WTC11 (cell line): ENCODE measurements at regions not wholly inside any gene's neighbourhood (a gene's known extent, or its start where the extent isn't known, plus 50 kb on each side); places are given as distances from the start of the nearest gene placed in this dataset.

Source experiments
- ATAC-seq: fragments of 200-7000 bp; cut with Tn5 transposase; 2 replicates; pipeline ENCODE4 v1.10.0; 2021; ENCODE audit warnings: mild to moderate bottlenecking, moderate library complexity
- CTCF ChIA-PET: fragments of 300-600 bp; sonication (Branson Sonifier 250); formaldehyde crosslinking; loops from one replicate; lab custom pipeline; 2021; ENCODE audit warnings: antibody characterized with exemption; lab: Charles Lee
- POLR2A ChIA-PET: fragments of 350-600 bp; sonication (Branson Sonifier 250); formaldehyde crosslinking; loops from one replicate; lab custom pipeline; 2021; ENCODE audit warnings: antibody characterized with exemption; lab: Charles Lee
- DNase-seq: peaks from one replicate; pipeline ENCODE4 v3.0.0; 2021; ENCODE audit warnings: low spot score
- H3K27ac Mint-ChIP-seq: 2 replicates; pipeline ENCODE4 v1.8.0; 2021; ENCODE audit warnings: mixed read lengths
- H3K27me3 Mint-ChIP-seq: 2 replicates; pipeline ENCODE4 v1.8.0; 2021; ENCODE audit warnings: low read depth, mild to moderate bottlenecking, moderate library complexity, mixed read lengths
- H3K36me3 Mint-ChIP-seq: 2 replicates; pipeline ENCODE4 v1.8.0; 2021; ENCODE audit warnings: mixed read lengths
- H3K4me1 Mint-ChIP-seq: 2 replicates; pipeline ENCODE4 v1.8.0; 2022; ENCODE audit warnings: mixed read lengths
- H3K4me3 Mint-ChIP-seq: 2 replicates; pipeline ENCODE4 v1.8.0; 2021; ENCODE audit warnings: mild to moderate bottlenecking, moderate library complexity, mixed read lengths
- H3K9me3 Mint-ChIP-seq: 2 replicates; pipeline ENCODE4 v1.8.0; 2021; ENCODE audit warnings: mixed read lengths
- AFF4 ChIP-seq: sonication (generic); formaldehyde crosslinking; IDR thresholded peaks from 2 replicates; pipeline ENCODE4 v1.8.1; 2023; ENCODE audit warnings: mild to moderate bottlenecking, missing genetic modification reagents, borderline replicate concordance
- ATF1 ChIP-seq: sonication (generic); formaldehyde crosslinking; IDR thresholded peaks from 2 replicates; pipeline ENCODE4 v1.8.1; 2023; ENCODE audit warnings: mild to moderate bottlenecking, moderate library complexity, missing genetic modification reagents
- CDX4 ChIP-seq: fragments of 250-450 bp; sonication (Bioruptor Pico); IDR thresholded peaks from 2 replicates; pipeline ENCODE4 v1.9.0; 2021; ENCODE audit warnings: moderate library complexity, mild to moderate bottlenecking, inconsistent platforms, borderline replicate concordance
- CREM ChIP-seq: sonication (generic); formaldehyde crosslinking; IDR thresholded peaks from 2 replicates; pipeline ENCODE4 v1.8.1; 2022; ENCODE audit warnings: mild to moderate bottlenecking, missing genetic modification reagents, moderate library complexity
- GABPB1 ChIP-seq: sonication (generic); formaldehyde crosslinking; IDR thresholded peaks from 2 replicates; pipeline ENCODE4 v1.8.1; 2023; ENCODE audit warnings: mild to moderate bottlenecking, missing genetic modification reagents
- GRHL2 ChIP-seq: fragments of 250-450 bp; sonication (Bioruptor Pico); IDR thresholded peaks from 2 replicates; pipeline ENCODE4 v1.8.0; 2022; ENCODE audit warnings: mild to moderate bottlenecking, moderate library complexity; ENCODE audit not compliant: insufficient replicate concordance, severe bottlenecking
- HMGA2 ChIP-seq: fragments of 250-450 bp; sonication (Bioruptor Pico); IDR thresholded peaks from 2 replicates; pipeline ENCODE4 v1.4.0; 2021; ENCODE audit warnings: mild to moderate bottlenecking, moderate library complexity
- JAZF1 ChIP-seq: fragments of 250-450 bp; sonication (Bioruptor Pico); IDR thresholded peaks from 2 replicates; pipeline ENCODE4 v1.9.0; 2021; ENCODE audit warnings: moderate library complexity, mild to moderate bottlenecking, inconsistent platforms
- NR3C1 ChIP-seq: sonication (generic); formaldehyde crosslinking; conservative IDR thresholded peaks from 2 replicates; pipeline ENCODE4 v1.8.1; 2023; ENCODE audit warnings: low read depth, mild to moderate bottlenecking, missing genetic modification reagents
- SMAD3 ChIP-seq: sonication (generic); formaldehyde crosslinking; IDR thresholded peaks from 2 replicates; pipeline ENCODE4 v1.8.0; 2022; ENCODE audit warnings: missing genetic modification reagents, mild to moderate bottlenecking, borderline replicate concordance
- SMAD4 ChIP-seq: sonication (generic); formaldehyde crosslinking; IDR thresholded peaks from 2 replicates; pipeline ENCODE4 v1.8.0; 2022; ENCODE audit warnings: mild to moderate bottlenecking, missing genetic modification reagents
- SOX15 ChIP-seq: fragments of 250-450 bp; sonication (Bioruptor Pico); IDR thresholded peaks from 2 replicates; pipeline ENCODE4 v1.9.0; 2021; ENCODE audit warnings: mild to moderate bottlenecking
- ZNF138 ChIP-seq: sonication (generic); formaldehyde crosslinking; conservative IDR thresholded peaks from 2 replicates; pipeline ENCODE4 v1.8.1; 2022; ENCODE audit warnings: mild to moderate bottlenecking, moderate library complexity, missing genetic modification reagents
- ZNF396 ChIP-seq: fragments of 250-450 bp; sonication (Bioruptor Pico); IDR thresholded peaks from 2 replicates; pipeline ENCODE4 v1.8.0; 2021; ENCODE audit warnings: mild to moderate bottlenecking, moderate library complexity, borderline replicate concordance
- ZNF671 ChIP-seq: fragments of 250-450 bp; sonication (Bioruptor Pico); IDR thresholded peaks from 2 replicates; pipeline ENCODE4 v1.8.0; 2021; ENCODE audit warnings: mild to moderate bottlenecking
- TF ChIP-seq, protein P1 (sequence below): fragments of 250-450 bp; sonication (Bioruptor Pico); IDR thresholded peaks from 2 replicates; pipeline ENCODE4 v2.1.2; 2022; ENCODE audit warnings: mild to moderate bottlenecking, moderate library complexity
- TF ChIP-seq, protein P2 (sequence below): fragments of 250-450 bp; sonication (Bioruptor Pico); conservative IDR thresholded peaks from 2 replicates; pipeline ENCODE4 v1.9.0; 2021; ENCODE audit warnings: mild to moderate bottlenecking
- TF ChIP-seq, protein P3 (sequence below): sonication (generic); formaldehyde crosslinking; IDR thresholded peaks from 2 replicates; pipeline ENCODE4 v1.8.0; 2022; ENCODE audit warnings: mild to moderate bottlenecking, missing genetic modification reagents

GRCh38 chr22:26779929-26780328, 122.5 kb downstream of the MIAT start:
- POLR2A ChIA-PET: no interaction called here
- Mint-ChIP-seq H3K36me3 (peaks cover 26% of the 10 kb centered on the region), H3K27me3 (peaks cover 77% of the 10 kb centered on the region), H3K27ac (no peak overlapping the region), H3K4me1 (peaks cover 35% of the 10 kb centered on the region), H3K9me3 (peaks cover 14% of the 10 kb centered on the region), H3K4me3 (no peak overlapping the region)
- ATAC-seq (no peak), DNase-seq (no peak)
- TF ChIP-seq, protein P1, sequence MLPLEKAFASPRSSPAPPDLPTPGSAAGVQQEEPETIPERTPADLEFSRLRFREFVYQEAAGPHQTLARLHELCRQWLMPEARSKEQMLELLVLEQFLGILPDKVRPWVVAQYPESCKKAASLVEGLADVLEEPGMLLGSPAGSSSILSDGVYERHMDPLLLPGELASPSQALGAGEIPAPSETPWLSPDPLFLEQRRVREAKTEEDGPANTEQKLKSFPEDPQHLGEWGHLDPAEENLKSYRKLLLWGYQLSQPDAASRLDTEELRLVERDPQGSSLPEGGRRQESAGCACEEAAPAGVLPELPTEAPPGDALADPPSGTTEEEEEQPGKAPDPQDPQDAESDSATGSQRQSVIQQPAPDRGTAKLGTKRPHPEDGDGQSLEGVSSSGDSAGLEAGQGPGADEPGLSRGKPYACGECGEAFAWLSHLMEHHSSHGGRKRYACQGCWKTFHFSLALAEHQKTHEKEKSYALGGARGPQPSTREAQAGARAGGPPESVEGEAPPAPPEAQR: no peak
- TF ChIP-seq, protein P2, sequence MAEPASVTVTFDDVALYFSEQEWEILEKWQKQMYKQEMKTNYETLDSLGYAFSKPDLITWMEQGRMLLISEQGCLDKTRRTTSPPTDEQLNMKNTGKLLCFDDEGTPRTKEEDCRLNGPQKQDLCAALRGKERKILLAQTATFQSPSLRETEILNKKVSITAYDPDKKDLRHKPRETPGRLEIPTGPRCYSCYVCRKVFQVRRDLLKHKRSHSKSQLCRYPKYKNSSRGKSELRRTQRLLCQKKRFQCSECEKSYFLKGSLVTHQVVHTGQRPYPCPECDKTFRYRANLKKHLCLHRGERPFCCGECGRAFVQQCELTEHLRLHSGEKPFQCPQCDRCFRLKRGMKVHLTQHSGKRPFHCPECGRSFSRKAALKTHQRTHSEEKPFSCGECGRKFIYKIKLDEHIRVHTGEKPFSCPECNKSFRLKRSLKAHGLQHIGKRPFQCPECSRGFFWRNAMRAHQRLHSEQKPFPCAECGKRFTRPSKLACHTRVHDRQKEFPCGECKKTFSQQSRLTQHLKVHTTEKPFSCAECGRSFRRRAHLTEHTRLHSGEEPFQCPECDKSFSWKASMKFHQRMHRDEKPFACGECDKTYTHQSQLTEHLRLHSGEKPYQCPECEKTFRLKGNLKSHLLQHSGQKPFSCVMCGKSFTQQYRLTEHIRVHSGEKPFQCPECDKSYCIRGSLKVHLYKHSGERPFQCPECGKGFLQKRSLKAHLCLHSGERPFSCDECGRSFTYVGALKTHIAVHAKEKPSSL: no peak
- no peak for TF ChIP-seq ZNF396 (CRISPR knock-in tag)
- TF ChIP-seq ZNF671 (CRISPR knock-in tag): no peak
- TF ChIP-seq AFF4 (CRISPR knock-in tag): no peak
- TF ChIP-seq JAZF1 (CRISPR knock-in tag): no peak
- TF ChIP-seq ATF1: no peak
- TF ChIP-seq, all 79 proteins: peak for 0
- CTCF ChIA-PET: interaction anchor here (0.6 to 1.4 kb wide), 4 partner anchors 23 to 138 kb away, joined by 3 to 6 read pairs (median 4); no protein-coding TSS in a partner anchor

DNA sequence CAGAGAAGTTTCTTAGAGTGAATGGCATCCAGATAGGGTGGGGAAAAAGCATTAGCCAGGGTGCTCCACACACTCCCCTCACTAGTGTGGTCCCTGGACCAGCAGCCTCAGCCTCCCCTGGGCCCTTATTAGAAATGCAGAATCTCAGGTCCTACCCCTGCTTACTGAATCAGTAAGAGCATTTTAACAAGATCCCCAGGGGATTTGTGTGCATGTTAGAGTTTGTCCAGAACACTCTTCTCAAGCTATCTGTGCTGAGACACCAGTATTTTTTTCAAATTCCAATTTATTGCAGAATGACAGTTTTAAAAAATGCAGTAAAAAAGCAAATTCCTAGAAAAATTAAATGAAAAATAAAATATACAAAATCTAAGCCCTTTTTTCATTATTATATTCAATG, 123.1 kb downstream of the MIAT start:
- Mint-ChIP-seq H3K27ac (no peak overlapping the region), H3K27me3 (peaks cover 73% of the 10 kb centered on the region), H3K36me3 (peaks cover 26% of the 10 kb centered on the region), H3K4me1 (peaks cover 38% of the 10 kb centered on the region), H3K9me3 (peaks cover 14% of the 10 kb centered on the region), H3K4me3 (no peak overlapping the region)
- DNase-seq (no peak), ATAC-seq (no peak)
- CTCF ChIA-PET: interaction anchor here (1.4 kb wide), 1 partner anchor 24 kb away, joined by 4 read pairs; no protein-coding TSS in a partner anchor
- TF ChIP-seq ZNF671 (CRISPR knock-in tag): no peak
- TF ChIP-seq ATF1: no peak
- POLR2A ChIA-PET: no interaction called here

DNA sequence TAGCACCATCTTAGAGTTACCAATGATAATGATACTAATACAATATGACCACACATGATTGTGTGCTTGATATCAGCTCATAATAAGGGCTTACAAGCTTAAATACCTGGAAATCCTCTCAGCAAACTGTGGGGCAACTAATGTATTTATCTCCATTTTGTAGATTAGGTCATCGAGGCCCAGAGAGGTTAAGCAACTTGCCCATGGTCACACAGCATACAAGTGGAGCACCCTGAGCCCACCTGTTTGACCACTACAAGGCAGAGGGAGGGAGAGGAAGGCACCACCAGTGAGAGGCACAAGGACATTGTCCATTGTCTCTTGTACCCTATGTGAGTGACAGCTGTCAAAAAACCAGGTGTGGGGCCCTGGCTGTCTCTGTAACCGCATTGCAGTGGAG, 123.7 kb downstream of the MIAT start:
- POLR2A ChIA-PET: interaction anchor here (0.6 kb wide), 1 partner anchor 231 kb away, joined by 3 read pairs; no protein-coding TSS in a partner anchor
- H3K36me3 Mint-ChIP-seq: peaks cover 22% of the 10 kb centered on the region

GRCh38 chr22:26781596-26781995, 124.2 kb downstream of the MIAT start:
- ChIA-PET POLR2A (interaction anchor here (0.6 kb wide), 1 partner anchor 232 kb away, joined by 3 read pairs; no protein-coding TSS in a partner anchor), CTCF (interaction anchor here (1.4 kb wide), 1 partner anchor 25 kb away, joined by 4 read pairs; no protein-coding TSS in a partner anchor)
- H3K4me1 Mint-ChIP-seq: peaks cover 32% of the 10 kb centered on the region
- peaks cover 62% of the 10 kb centered on the region for H3K27me3 Mint-ChIP-seq
- DNase-seq: no peak
- H3K4me3 Mint-ChIP-seq: no peak overlapping the region
- peaks cover 8% of the 10 kb centered on the region for H3K9me3 Mint-ChIP-seq
- ATAC-seq: no peak
- H3K36me3 Mint-ChIP-seq: peaks cover 19% of the 10 kb centered on the region
- no peak overlapping the region for H3K27ac Mint-ChIP-seq
- no peak for TF ChIP-seq CDX4 (CRISPR knock-in tag)
- TF ChIP-seq GRHL2 (CRISPR knock-in tag): no peak
- TF ChIP-seq HMGA2: no peak
- TF ChIP-seq SOX15 (CRISPR knock-in tag): no peak
- TF ChIP-seq CREM (CRISPR knock-in tag): no peak
- TF ChIP-seq, protein P3, sequence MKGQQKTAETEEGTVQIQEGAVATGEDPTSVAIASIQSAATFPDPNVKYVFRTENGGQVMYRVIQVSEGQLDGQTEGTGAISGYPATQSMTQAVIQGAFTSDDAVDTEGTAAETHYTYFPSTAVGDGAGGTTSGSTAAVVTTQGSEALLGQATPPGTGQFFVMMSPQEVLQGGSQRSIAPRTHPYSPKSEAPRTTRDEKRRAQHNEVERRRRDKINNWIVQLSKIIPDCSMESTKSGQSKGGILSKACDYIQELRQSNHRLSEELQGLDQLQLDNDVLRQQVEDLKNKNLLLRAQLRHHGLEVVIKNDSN: no peak
- TF ChIP-seq, protein P2: no peak
- TF ChIP-seq GABPB1 (CRISPR knock-in tag): no peak
- TF ChIP-seq ZNF138: no peak
- TF ChIP-seq SMAD4 (CRISPR knock-in tag): no peak
- TF ChIP-seq SMAD3 (CRISPR knock-in tag): no peak

More for the DNA sequence above, 123.7 kb downstream of the MIAT start:
- TF ChIP-seq NR3C1 (CRISPR knock-in tag): no peak
- Mint-ChIP-seq H3K4me1 (peaks cover 36% of the 10 kb centered on the region), H3K4me3 (no peak overlapping the region), H3K9me3 (peaks cover 9% of the 10 kb centered on the region), H3K27me3 (peaks cover 67% of the 10 kb centered on the region), H3K27ac (no peak overlapping the region)
- ATAC-seq: no peak
- DNase-seq: no peak
- CTCF ChIA-PET: interaction anchor here (1.4 kb wide), 1 partner anchor 25 kb away, joined by 4 read pairs; no protein-coding TSS in a partner anchor
